HG03432 (cell line): ENCODE measurements at regions not wholly inside any gene's neighbourhood (a gene's known extent, or its start where the extent isn't known, plus 50 kb on each side); places are given as distances from the start of the nearest gene placed in this dataset.

Experiments
- ATAC-seq: cut with Tn5 transposase; IDR thresholded peaks from one replicate; pipeline ENCODE4 v1.9.1; 2021; ENCODE audit warnings: mild to moderate bottlenecking, moderate library complexity; ENCODE audit not compliant: unreplicated experiment

- ATAC-seq = no peak
These were observed 121.3 kb upstream of the CHL1 start for GRCh38 chr3:75260-75659.

- ATAC-seq = no peak
These were observed 117.0 kb upstream of the CHL1 start for GRCh38 chr3:79542-79941.

- no peak for ATAC-seq
These were observed 114.1 kb upstream of the CHL1 start for GRCh38 chr3:82508-82907.

- ATAC-seq = no peak
These were observed 113.5 kb upstream of the CHL1 start for GRCh38 chr3:83096-83495.

DNA sequence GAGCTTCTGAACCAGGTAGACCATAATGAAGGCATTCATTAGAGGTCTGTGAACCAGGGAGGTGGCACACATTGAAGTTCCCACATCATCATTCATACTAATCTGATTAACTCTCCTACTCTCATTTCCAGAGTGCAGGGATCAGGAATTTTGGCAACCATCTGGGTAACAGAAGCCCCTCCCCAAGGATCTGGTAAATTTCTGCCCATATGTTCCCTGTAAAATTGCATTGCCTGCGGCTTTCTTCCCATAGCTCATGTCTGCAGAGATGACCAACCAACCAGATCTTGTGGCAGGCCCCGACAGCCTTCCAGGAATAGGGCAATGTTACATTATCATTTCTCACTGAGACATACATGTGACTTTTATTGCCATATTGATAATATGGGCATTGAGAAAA lies 111.4 kb upstream of the CHL1 start:
- ATAC-seq = no peak

DNA sequence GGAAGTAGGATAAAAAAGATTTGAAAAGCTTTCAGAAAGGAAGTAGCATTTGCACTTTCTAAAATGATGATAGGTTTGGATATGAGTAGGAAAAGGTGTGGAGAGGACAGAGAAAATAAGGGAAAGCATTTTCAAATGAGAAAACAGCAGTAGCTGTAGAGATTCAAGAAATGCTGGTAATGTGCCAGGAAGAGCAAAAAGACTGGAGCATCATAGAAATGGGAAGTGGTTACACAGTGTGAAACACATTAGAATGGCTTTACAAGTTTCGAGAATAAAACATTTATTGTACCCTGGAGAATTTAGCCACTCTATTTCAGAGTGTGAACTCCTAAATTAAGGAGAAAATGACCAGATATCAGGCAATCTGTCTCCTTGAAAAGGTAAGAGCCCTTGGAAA lies 108.3 kb upstream of the CHL1 start:
- ATAC-seq = no peak

DNA sequence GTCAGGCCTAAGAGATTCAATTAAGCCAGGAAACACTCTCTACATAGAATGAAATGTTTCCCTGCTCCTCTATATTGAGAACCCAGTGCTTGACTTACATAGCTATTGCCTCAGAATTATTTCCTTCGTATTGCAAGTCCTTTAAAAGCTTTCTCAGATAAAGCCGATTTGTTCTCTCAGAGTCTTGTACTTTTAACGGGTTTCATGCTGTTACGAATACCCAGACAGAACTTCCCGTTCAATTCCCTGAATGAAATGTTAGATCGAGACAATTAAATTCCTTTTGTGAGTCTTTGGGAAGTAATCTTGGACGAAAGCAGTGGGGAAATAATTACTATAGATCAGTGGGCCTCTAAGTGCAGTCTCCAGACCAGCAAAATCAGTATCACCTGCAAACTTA lies 102.8 kb upstream of the CHL1 start:
- ATAC-seq = no peak

DNA sequence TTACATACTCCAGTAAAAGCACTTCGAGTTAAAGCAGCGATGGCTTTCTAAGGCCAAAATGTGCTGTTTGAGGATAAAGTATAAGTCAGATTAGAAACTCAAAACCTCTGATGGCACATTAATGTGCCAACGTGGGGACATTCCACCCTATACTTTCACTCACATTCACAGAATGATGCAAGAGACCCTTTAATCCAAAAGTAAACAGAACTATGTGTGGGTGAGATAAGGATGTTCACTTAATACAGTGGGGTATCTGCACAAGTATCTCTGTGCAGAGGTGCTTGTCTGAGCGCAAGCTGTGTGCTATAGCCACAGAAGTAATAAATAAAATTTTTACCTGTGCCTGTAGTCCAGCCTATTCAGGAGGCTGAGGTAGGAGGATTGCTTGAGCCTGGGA lies 100.3 kb upstream of the CHL1 start:
- ATAC-seq = no peak

DNA sequence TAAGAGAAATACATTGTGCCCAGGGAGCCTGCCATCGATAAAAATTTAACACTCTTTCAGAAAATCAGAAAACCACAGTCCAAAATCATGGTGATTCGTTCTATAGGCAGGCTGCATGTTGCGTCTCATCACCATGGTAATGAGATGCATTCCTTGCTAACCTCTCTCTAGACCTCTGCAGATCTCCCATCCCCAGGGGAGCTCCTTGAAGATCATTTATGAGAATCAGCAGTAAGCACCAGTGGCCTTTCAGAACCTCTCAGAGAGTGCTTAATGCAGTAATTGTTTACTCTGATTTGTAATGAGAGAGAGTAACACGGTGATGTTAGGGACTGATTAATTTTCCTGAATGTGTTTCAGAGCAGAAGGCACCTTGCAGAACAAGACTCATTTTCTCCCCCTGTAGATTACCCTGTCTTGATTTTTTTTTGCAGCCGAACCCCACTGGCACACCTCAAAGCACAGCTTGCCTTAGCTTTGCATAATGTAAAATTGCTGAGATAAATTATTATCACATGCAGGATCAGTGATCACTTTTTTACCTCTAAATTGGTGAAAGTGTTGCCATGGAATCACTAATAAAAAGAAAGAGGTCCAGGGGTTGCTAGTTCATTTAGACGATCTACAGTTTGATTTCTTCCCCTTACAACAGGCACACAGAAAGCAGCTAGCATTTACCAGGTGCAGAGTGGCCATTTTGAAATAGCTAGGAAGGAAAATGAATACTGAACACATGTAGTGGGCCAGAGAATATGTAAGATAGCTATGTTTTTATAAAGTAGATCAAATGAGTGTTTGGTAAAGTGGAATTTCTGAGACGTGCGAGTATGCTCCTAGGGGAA lies 98.9 kb upstream of the CHL1 start:
- ATAC-seq = no peak

- no peak for ATAC-seq
These were observed 98.3 kb upstream of the CHL1 start for GRCh38 chr3:98259-98654.

DNA sequence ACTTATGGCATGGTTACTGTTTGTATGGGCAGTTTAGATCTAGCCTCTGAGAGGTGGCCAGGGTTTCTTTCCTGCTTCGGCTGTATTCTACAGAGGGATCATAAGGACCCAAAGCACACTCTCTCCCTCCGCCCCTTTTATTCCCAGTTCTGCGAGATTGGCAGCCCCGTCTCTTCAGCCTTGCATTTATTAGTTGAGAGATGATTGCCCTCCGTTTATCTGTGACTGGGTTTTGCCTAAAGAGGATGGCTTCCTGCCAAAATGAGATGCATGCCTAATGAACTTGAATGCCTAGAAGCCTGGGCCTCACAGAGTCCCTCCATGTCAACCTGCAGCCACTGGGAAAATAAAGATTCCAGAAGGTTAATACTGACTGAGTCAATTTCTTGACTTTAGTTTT lies 97.1 kb upstream of the CHL1 start:
- no peak for ATAC-seq

DNA sequence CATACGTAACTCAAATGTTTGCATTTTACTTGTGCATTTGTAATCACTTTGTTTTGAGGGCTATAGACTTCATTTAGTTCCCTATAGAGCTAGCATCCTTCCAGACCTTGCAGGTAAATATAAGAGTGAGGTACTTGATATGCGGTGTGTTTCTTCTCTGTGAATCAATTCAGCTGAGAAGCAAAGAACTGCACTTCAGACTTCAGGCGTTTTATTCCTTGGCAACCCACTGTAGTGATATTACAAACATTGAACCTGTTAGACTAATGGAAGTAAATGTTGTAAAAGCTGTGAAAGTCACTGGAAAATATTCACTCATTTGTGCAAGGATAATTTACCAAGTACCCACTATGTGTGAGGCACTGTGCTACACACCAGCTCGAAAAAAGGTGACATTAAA lies 94.1 kb upstream of the CHL1 start:
- ATAC-seq = no peak

DNA sequence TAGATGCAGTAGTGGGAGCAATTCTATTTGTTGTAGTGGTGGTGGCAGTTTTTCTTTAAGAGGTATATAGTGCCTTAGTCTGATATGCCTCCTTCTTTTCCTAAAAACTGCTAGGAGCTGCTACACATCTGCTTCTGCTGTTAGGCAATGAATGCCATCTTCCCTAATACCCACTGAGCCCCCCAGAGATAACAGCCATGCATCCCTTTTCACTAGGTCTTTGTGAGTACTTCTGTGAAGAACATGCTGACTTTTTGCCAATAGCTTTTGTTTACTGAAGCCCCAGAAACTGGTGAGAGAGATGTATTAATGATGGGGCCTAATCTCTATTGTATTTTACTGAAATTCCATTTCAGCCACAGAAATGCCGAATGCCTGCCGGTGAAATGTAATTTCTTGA lies 92.6 kb upstream of the CHL1 start:
- ATAC-seq = no peak

GRCh38 chr3:105585-105984 lies 91.0 kb upstream of the CHL1 start:
- ATAC-seq = no peak

DNA sequence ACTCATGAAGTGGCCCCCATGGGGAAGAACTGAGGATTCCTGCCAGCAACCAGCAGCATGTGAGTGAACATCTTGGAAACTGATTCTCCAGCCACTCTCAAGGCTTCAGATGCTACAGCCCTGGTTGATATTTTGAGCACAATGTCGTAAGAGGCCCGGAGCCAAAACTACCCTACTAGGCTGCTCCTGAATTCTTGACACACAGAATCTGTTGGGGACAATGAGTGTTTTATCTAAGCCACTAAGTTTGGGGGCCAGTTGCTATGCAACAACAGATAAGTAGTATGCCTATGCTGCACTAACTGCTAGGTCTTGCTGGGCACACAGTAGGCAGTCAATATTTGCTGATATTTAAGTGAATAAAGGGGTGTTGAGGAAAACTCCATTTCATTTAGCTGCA lies 89.9 kb upstream of the CHL1 start:
- no peak for ATAC-seq

GRCh38 chr3:111143-112069 lies 85.2 kb upstream of the CHL1 start:
- ATAC-seq = peak; percentile 78

GRCh38 chr3:112773-113172 lies 83.8 kb upstream of the CHL1 start:
- no peak for ATAC-seq

- ATAC-seq = no peak
These were observed 77.9 kb upstream of the CHL1 start for GRCh38 chr3:118666-119065.

- no peak for ATAC-seq
These were observed 73.2 kb upstream of the CHL1 start for GRCh38 chr3:123341-123740.

DNA sequence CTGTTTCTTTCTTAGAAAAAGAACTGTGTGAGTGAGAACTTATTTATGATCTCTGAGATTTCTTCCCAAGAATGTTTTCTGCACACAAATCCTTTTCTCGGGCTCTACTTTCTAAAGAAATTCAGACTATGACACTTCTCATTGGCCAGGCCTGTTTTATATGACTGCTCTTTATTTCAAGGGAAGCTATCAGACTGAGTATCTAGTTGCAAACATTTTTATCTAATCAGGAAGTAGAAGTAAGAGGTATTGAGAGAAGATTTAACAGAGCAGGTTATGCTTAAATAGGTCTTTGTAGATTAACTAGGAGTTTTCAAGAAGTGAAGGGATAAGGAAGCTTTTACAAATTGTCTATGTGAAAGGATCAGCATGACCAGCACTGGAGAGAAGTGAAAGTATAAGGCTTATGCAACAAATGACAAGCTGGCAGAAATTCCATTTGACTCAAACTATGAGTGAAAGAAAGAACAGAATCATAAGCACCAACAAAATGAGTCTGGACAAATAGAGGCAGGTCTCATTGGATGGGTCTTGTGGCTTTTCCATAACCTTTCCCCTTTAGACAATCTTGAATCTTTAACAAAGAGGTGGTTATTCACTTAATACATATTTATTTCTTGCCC lies 71.9 kb upstream of the CHL1 start:
- ATAC-seq = peak; percentile 81

DNA sequence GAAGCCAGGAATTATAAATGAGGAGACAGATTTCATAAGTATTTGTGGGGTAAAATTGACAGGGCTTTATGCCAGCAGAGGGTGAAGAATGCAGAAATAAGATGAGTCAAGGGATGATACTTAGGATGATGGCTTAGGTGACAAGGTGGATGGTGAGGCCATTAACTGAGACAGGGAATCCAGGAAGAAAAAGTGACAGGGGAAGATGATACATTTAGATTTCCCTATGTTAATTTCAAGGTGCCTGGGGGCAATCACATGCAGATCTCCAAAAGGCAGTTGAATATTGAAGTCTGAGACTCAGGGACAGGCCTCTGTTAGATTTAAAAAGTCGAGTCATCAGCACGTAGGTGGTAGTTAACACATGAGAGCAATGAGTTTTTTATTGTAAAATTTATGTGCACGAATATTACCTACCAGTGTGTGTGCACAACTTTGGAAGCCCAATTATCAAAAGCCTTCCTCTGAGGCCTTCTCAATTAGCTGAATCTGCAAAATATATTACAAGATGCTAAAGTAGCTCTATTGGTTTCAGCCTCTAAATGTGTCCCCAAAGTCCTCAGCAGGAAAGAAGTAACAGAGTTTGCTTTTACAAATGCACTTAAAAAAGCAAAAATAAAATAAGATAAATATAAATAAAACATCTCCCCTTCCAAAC lies 67.9 kb upstream of the CHL1 start:
- ATAC-seq = no peak
